Naive thymus-derived CD4-positive, alpha-beta T cell (primary cell): ENCODE measurements at regions not wholly inside any gene's neighbourhood (a gene's known extent, or its start where the extent isn't known, plus 50 kb on each side); places are given as distances from the start of the nearest gene placed in this dataset.

Experiments
- ATAC-seq: fragments of 150-1000 bp; cut with Tn5 transposase; 2 replicates; pipeline ENCODE4 v1.10.0; 2021; ENCODE audit warnings: mild to moderate bottlenecking, moderate library complexity
- CTCF ChIA-PET: fragments of 350-600 bp; sonication (Branson Sonifier 250); formaldehyde crosslinking; loops from one replicate; lab custom pipeline; 2021; ENCODE audit warnings: antibody characterized with exemption; lab: Charles Lee
- POLR2A ChIA-PET: fragments of 350-600 bp; sonication (Branson Sonifier 250); formaldehyde crosslinking; loops from one replicate; lab custom pipeline; 2021; ENCODE audit warnings: antibody characterized with exemption, inconsistent platforms; lab: Charles Lee
- DNase-seq, 9 donors: peaks; one replicate each; pipeline versions ENCODE4 v3.0.0 to v3.0.0-alpha.2; 2020 to 2022; ENCODE audit warnings: mixed read lengths in 1 of 9
- H3K27ac ChIP-seq: one replicate; pipeline ENCODE4 v1.7.0; 2013; ENCODE audit warnings: mild to moderate bottlenecking, low read depth, low read length, moderate library complexity
- H3K27me3 ChIP-seq, 2 donors: one replicate each; pipeline ENCODE4 v1.7.0; 2013; ENCODE audit warnings: low read length in 2 of 2, mild to moderate bottlenecking in 2 of 2, moderate library complexity in 2 of 2; ENCODE audit not compliant: control insufficient read depth in 2 of 2, insufficient read depth in 2 of 2
- H3K36me3 ChIP-seq, 3 experiments: 1 replicate in 2 of 3; 2 replicates in 1 of 3; pipeline ENCODE4 v1.7.0; 2013; ENCODE audit warnings: low read length in 3 of 3, mild to moderate bottlenecking in 3 of 3, moderate library complexity in 1 of 3; ENCODE audit not compliant: insufficient read depth in 3 of 3, control insufficient read depth in 2 of 3
- H3K4me1 ChIP-seq, 2 donors: one replicate each; pipeline ENCODE4 v1.7.0; 2013; ENCODE audit warnings: low read length in 2 of 2, mild to moderate bottlenecking in 2 of 2, moderate library complexity in 1 of 2; ENCODE audit not compliant: control insufficient read depth in 2 of 2, insufficient read depth in 2 of 2
- H3K4me3 ChIP-seq: 2 replicates; pipeline ENCODE4 v1.7.0; 2013; ENCODE audit warnings: mild to moderate bottlenecking, low read length
- H3K9me3 ChIP-seq, 3 experiments: 1 replicate in 2 of 3; 2 replicates in 1 of 3; pipeline ENCODE4 v1.7.0; 2013; ENCODE audit warnings: low read length in 3 of 3; ENCODE audit not compliant: control insufficient read depth in 2 of 3
- H3K27ac Mint-ChIP-seq, 9 donors: one replicate each; pipeline ENCODE4 v1.8.0; 2020 to 2022; ENCODE audit warnings: mixed read lengths in 9 of 9, mild to moderate bottlenecking in 8 of 9, moderate library complexity in 5 of 9, inconsistent platforms in 2 of 9
- H3K27me3 Mint-ChIP-seq, 5 donors: one replicate each; pipeline ENCODE4 v1.8.0; 2021 to 2022; ENCODE audit warnings: mixed read lengths in 5 of 5, mild to moderate bottlenecking in 1 of 5
- H3K36me3 Mint-ChIP-seq, 5 donors: one replicate each; pipeline ENCODE4 v1.8.0; 2020 to 2022; ENCODE audit warnings: mixed read lengths in 5 of 5, mild to moderate bottlenecking in 3 of 5, inconsistent platforms in 1 of 5
- H3K4me1 Mint-ChIP-seq, 7 donors: one replicate each; pipeline ENCODE4 v1.8.0; 2020 to 2022; ENCODE audit warnings: mixed read lengths in 7 of 7, mild to moderate bottlenecking in 3 of 7, inconsistent platforms in 1 of 7
- H3K4me3 Mint-ChIP-seq, 10 donors: one replicate each; pipeline ENCODE4 v1.8.0; 2020 to 2022; ENCODE audit warnings: mild to moderate bottlenecking in 10 of 10, mixed read lengths in 10 of 10, moderate library complexity in 6 of 10, inconsistent platforms in 2 of 10
- H3K9me3 Mint-ChIP-seq, 11 donors: one replicate each; pipeline ENCODE4 v1.8.0; 2020 to 2022; ENCODE audit warnings: mixed read lengths in 11 of 11, mild to moderate bottlenecking in 4 of 11, inconsistent platforms in 1 of 11, moderate library complexity in 1 of 11
- intact Hi-C, 2 donors: fragments of 100-400 bp; cut with micrococcal nuclease; formaldehyde crosslinking; loops; one replicate each; pipeline ENCODE4 v1.15.1; 2023

DNA sequence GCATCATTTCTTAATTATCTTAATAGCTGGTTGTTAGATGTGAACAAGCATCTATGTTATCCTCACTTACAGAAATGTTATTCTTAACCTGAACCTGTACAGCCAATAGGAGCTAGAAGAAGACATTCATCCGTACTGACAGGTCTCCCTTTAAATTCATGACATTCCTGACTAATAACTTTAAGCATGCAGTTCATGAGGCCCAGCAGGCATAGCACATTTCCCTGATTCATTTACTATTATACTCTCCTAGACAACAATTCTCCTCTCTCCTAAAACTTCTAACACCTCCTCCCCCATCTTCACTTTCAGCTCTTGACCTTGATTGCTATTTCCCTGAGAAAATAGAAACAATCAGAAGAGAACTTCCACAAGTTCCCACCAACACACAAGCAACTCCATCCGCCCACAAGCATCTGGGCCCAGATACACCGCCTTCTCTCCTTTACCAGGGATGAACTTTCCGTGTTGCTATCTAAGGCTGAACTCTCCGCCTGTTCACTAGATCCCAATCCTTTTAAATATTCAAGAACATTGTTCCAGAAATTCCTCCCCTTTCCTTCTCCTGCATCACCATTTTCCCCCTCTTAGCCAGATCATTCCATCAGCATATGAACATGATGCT is 62.9 kb upstream of the SPRED1 start:
- POLR2A ChIA-PET = no interaction called here
- H3K27me3 Mint-ChIP-seq = peaks cover 7 to 30% (median 22%) of the 10 kb centered on the region in 5 donors
- H3K9me3 Mint-ChIP-seq = peaks cover 0 to 2% (median 0%) of the 10 kb centered on the region in 11 donors
- no peak for ATAC-seq
- no peaks in the 10 kb centered on the region for H3K27me3 ChIP-seq
- intact Hi-C loops = no loop called here
- no peak for DNase-seq
- no peaks in the 10 kb centered on the region for H3K36me3 ChIP-seq
- no peaks in the 10 kb centered on the region for H3K9me3 ChIP-seq
- no peak overlapping the region for H3K4me3 Mint-ChIP-seq
- no peaks in the 10 kb centered on the region for H3K4me1 ChIP-seq
- H3K27ac Mint-ChIP-seq = no peak overlapping the region
- H3K4me1 Mint-ChIP-seq = no peaks in the 10 kb centered on the region
- CTCF ChIA-PET = no interaction called here
- H3K27ac ChIP-seq = no peak overlapping the region
- no peaks in the 10 kb centered on the region for H3K36me3 Mint-ChIP-seq
- no peak overlapping the region for H3K4me3 ChIP-seq

GRCh38 chr15:38190501-38190900 is 62.1 kb upstream of the SPRED1 start:
- POLR2A ChIA-PET = no interaction called here
- peaks cover 5 to 32% (median 22%) of the 10 kb centered on the region in 5 donors for H3K27me3 Mint-ChIP-seq
- H3K27ac Mint-ChIP-seq = no peak overlapping the region
- peaks cover 0 to 2% (median 0%) of the 10 kb centered on the region in 11 donors for H3K9me3 Mint-ChIP-seq
- no peak for DNase-seq
- Histone ChIP-seq H3K4me3 (no peak overlapping the region), H3K27ac (no peak overlapping the region), H3K36me3 (no peaks in the 10 kb centered on the region), H3K9me3 (no peaks in the 10 kb centered on the region), H3K27me3 (no peaks in the 10 kb centered on the region), H3K4me1 (no peaks in the 10 kb centered on the region)
- CTCF ChIA-PET = no interaction called here
- intact Hi-C loops = no loop called here
- no peak overlapping the region for H3K4me3 Mint-ChIP-seq
- no peaks in the 10 kb centered on the region for H3K4me1 Mint-ChIP-seq
- ATAC-seq = no peak
- no peaks in the 10 kb centered on the region for H3K36me3 Mint-ChIP-seq

DNA sequence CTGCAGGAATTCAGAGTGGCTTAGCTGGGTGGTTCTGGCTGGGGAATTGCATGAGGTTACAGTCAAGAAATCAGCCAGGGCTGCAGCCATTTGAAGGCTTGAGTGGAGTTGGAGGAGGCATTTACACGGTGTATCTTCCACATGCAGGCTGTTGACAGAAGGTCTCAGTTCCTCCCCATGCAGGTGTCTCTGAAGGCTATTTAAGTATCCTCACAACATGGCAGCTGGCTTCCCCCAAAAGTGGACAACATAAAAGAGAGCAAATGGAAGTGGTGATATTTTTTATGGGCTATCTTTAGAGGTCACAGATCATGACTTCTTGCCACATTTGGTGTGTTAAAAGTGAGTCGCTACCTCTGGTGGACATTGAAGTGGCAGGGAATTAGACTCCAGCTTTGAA is 60.1 kb upstream of the SPRED1 start:
- H3K27me3 ChIP-seq = no peaks in the 10 kb centered on the region
- CTCF ChIA-PET = no interaction called here
- no peak overlapping the region for H3K27ac ChIP-seq
- Mint-ChIP-seq H3K27me3 (peaks cover 5 to 28% (median 19%) of the 10 kb centered on the region in 5 donors), H3K4me3 (no peak overlapping the region), H3K4me1 (no peaks in the 10 kb centered on the region), H3K27ac (no peak overlapping the region), H3K36me3 (no peaks in the 10 kb centered on the region), H3K9me3 (peaks cover 0 to 3% (median 0%) of the 10 kb centered on the region in 11 donors)
- POLR2A ChIA-PET = no interaction called here
- no peaks in the 10 kb centered on the region for H3K9me3 ChIP-seq
- no peaks in the 10 kb centered on the region for H3K4me1 ChIP-seq
- intact Hi-C loops = no loop called here
- no peaks in the 10 kb centered on the region for H3K36me3 ChIP-seq
- no peak overlapping the region for H3K4me3 ChIP-seq
- no peak for DNase-seq
- ATAC-seq = no peak

- intact Hi-C loops = no loop called here
- H3K9me3 ChIP-seq = no peaks in the 10 kb centered on the region
- DNase-seq (no peak), ATAC-seq (no peak)
- no peak overlapping the region for H3K27ac ChIP-seq
- Mint-ChIP-seq H3K27me3 (peaks cover 5 to 28% (median 16%) of the 10 kb centered on the region in 5 donors), H3K4me1 (no peaks in the 10 kb centered on the region), H3K27ac (no peak overlapping the region), H3K9me3 (peaks cover 0 to 6% (median 0%) of the 10 kb centered on the region in 11 donors), H3K4me3 (no peak overlapping the region), H3K36me3 (no peaks in the 10 kb centered on the region)
- POLR2A ChIA-PET = no interaction called here
- H3K27me3 ChIP-seq = no peaks in the 10 kb centered on the region
- no peaks in the 10 kb centered on the region for H3K36me3 ChIP-seq
- H3K4me3 ChIP-seq = no peak overlapping the region
- no peaks in the 10 kb centered on the region for H3K4me1 ChIP-seq
- CTCF ChIA-PET = no interaction called here
Measured at GRCh38 chr15:38193496-38193895, 59.1 kb upstream of the SPRED1 start.

DNA sequence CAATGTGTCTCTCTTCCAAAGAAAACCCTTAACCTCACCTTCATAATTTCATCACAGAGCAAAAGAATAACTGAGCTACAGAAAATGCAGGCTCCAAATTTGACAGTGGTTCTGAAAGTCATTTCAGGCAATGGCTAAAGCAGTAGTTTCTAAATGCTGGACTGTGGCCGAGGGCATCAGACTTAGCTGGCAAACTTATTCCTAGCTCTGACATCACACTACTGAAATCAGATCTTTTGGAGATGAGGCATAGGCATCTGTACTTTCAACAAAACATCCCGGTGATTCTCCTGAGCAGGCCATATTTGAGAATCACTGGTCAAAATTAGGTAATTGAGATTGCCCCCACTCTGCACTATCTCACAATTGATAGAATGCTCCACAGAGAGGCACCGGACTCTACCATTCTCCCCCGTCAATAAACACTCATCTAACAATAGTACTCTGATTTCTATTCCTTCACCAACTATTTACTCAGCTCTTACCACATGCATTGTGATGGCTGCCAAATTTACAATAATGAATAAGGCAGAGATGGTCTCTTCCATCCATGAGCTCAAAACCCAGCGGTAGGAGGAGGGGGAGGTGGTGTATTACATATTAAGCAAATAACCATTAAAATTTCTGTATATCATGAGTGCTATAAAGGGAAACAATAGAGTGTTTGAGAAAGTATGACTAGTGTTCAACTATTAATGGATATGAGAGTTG is 57.3 kb upstream of the SPRED1 start:
- H3K27me3 ChIP-seq = no peaks in the 10 kb centered on the region
- intact Hi-C loops = no loop called here
- H3K9me3 ChIP-seq = no peaks in the 10 kb centered on the region
- H3K27me3 Mint-ChIP-seq = peaks cover 7 to 28% (median 16%) of the 10 kb centered on the region in 5 donors
- H3K4me3 Mint-ChIP-seq = no peak overlapping the region
- no peak for ATAC-seq
- no peak overlapping the region for H3K4me3 ChIP-seq
- ChIA-PET POLR2A (no interaction called here), CTCF (no interaction called here)
- no peaks in the 10 kb centered on the region for H3K4me1 ChIP-seq
- H3K36me3 ChIP-seq = no peaks in the 10 kb centered on the region
- H3K4me1 Mint-ChIP-seq = no peaks in the 10 kb centered on the region
- H3K36me3 Mint-ChIP-seq = no peaks in the 10 kb centered on the region
- DNase-seq = no peak
- no peak overlapping the region for H3K27ac ChIP-seq
- H3K27ac Mint-ChIP-seq = no peak overlapping the region
- H3K9me3 Mint-ChIP-seq = peaks cover 0 to 6% (median 0%) of the 10 kb centered on the region in 11 donors

GRCh38 chr15:38196076-38196475 is 56.6 kb upstream of the SPRED1 start:
- no peak overlapping the region for H3K27ac Mint-ChIP-seq
- ChIA-PET POLR2A (no interaction called here), CTCF (no interaction called here)
- no peaks in the 10 kb centered on the region for H3K36me3 ChIP-seq
- H3K36me3 Mint-ChIP-seq = no peaks in the 10 kb centered on the region
- peaks cover 7 to 30% (median 14%) of the 10 kb centered on the region in 5 donors for H3K27me3 Mint-ChIP-seq
- DNase-seq = no peak
- H3K4me1 Mint-ChIP-seq = no peaks in the 10 kb centered on the region
- no peak overlapping the region for H3K4me3 Mint-ChIP-seq
- intact Hi-C loops = no loop called here
- H3K9me3 ChIP-seq = no peaks in the 10 kb centered on the region
- peaks cover 0 to 6% (median 0%) of the 10 kb centered on the region in 11 donors for H3K9me3 Mint-ChIP-seq
- ATAC-seq = no peak
- no peaks in the 10 kb centered on the region for H3K27me3 ChIP-seq
- no peaks in the 10 kb centered on the region for H3K4me1 ChIP-seq
- no peak overlapping the region for H3K4me3 ChIP-seq
- no peak overlapping the region for H3K27ac ChIP-seq

GRCh38 chr15:38197553-38197952 is 55.1 kb upstream of the SPRED1 start:
- Mint-ChIP-seq H3K36me3 (no peaks in the 10 kb centered on the region), H3K9me3 (peaks cover 0 to 4% (median 0%) of the 10 kb centered on the region in 11 donors), H3K27ac (no peak overlapping the region), H3K4me3 (no peak overlapping the region), H3K4me1 (no peaks in the 10 kb centered on the region), H3K27me3 (peaks cover 7 to 34% (median 17%) of the 10 kb centered on the region in 5 donors)
- Histone ChIP-seq H3K9me3 (no peaks in the 10 kb centered on the region), H3K4me3 (no peak overlapping the region), H3K4me1 (no peaks in the 10 kb centered on the region), H3K27me3 (no peaks in the 10 kb centered on the region), H3K36me3 (no peaks in the 10 kb centered on the region), H3K27ac (no peak overlapping the region)
- ChIA-PET CTCF (no interaction called here), POLR2A (no interaction called here)
- intact Hi-C loops = no loop called here
- DNase-seq = no peak
- no peak for ATAC-seq
